ENCODE measurements at regions not wholly inside any gene's neighbourhood (a gene's known extent, or its start where the extent isn't known, plus 50 kb on each side); places are given as distances from the start of the nearest gene placed in this dataset.

- Histone ChIP-seq H3K36me3 (ENCODE audit: insufficient read depth) (no peaks in the 10 kb centered on the region), H3K4me1 (ENCODE audit: insufficient read depth) (no peaks in the 10 kb centered on the region), H4K20me1 (replicated peaks; ENCODE audit: insufficient read depth) (no peaks in the 10 kb centered on the region), H3K4me3 (no peak overlapping the region), H3K9me2 (ENCODE audit: insufficient read depth) (peaks cover 10% of the 10 kb centered on the region; the same call in 1 of the 2 replicates), H3F3A (replicated peaks; ENCODE audit: low read depth) (no peaks in the 10 kb centered on the region), H3K27ac (ENCODE audit: low read depth) (no peak overlapping the region), H3K4me2 (no peak overlapping the region), H2AFZ (no peak overlapping the region), H3K27me3 (ENCODE audit: insufficient read depth) (no peaks in the 10 kb centered on the region), H3K79me2 (replicated peaks; ENCODE audit: insufficient read depth) (no peaks in the 10 kb centered on the region)
- no peak for ATAC-seq
- no peak for TF ChIP-seq CTCF (conservative IDR thresholded peaks at IDR 0.05; ENCODE audit: low read depth in 2 of 2)
- TF ChIP-seq EZH2 (IDR thresholded peaks at IDR 0.05; ENCODE audit: low read depth, unreplicated experiment): no peak
- no peak for TF ChIP-seq NANOG (IDR thresholded peaks at IDR 0.05; ENCODE audit: borderline replicate concordance)
- TF ChIP-seq EZH2phosphoT487 (IDR thresholded peaks at IDR 0.05; ENCODE audit: unreplicated experiment): no peak
- no peak for TF ChIP-seq ZNF114 (CRISPR knock-in tag; IDR thresholded peaks at IDR 0.05)
- no peak for TF ChIP-seq STAT1 (IDR thresholded peaks at IDR 0.05; ENCODE audit: unreplicated experiment)
- no peak for TF ChIP-seq ZNF462 (CRISPR knock-in tag; IDR thresholded peaks at IDR 0.05)
- TF ChIP-seq JUNB (IDR thresholded peaks at IDR 0.05; ENCODE audit: unreplicated experiment): no peak
- no peak for TF ChIP-seq ETS1 (IDR thresholded peaks at IDR 0.05)
- TF ChIP-seq POLR2AphosphoS5 (IDR thresholded peaks at IDR 0.05; ENCODE audit: low read depth): no peak
- TF ChIP-seq, protein P1, sequence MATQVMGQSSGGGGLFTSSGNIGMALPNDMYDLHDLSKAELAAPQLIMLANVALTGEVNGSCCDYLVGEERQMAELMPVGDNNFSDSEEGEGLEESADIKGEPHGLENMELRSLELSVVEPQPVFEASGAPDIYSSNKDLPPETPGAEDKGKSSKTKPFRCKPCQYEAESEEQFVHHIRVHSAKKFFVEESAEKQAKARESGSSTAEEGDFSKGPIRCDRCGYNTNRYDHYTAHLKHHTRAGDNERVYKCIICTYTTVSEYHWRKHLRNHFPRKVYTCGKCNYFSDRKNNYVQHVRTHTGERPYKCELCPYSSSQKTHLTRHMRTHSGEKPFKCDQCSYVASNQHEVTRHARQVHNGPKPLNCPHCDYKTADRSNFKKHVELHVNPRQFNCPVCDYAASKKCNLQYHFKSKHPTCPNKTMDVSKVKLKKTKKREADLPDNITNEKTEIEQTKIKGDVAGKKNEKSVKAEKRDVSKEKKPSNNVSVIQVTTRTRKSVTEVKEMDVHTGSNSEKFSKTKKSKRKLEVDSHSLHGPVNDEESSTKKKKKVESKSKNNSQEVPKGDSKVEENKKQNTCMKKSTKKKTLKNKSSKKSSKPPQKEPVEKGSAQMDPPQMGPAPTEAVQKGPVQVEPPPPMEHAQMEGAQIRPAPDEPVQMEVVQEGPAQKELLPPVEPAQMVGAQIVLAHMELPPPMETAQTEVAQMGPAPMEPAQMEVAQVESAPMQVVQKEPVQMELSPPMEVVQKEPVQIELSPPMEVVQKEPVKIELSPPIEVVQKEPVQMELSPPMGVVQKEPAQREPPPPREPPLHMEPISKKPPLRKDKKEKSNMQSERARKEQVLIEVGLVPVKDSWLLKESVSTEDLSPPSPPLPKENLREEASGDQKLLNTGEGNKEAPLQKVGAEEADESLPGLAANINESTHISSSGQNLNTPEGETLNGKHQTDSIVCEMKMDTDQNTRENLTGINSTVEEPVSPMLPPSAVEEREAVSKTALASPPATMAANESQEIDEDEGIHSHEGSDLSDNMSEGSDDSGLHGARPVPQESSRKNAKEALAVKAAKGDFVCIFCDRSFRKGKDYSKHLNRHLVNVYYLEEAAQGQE (IDR thresholded peaks at IDR 0.05; ENCODE audit: unreplicated experiment): no peak
- no peak for TF ChIP-seq ZNF331 (CRISPR knock-in tag; IDR thresholded peaks at IDR 0.05; ENCODE audit: low read depth)
- Mint-ChIP-seq H3K9me3 (no peaks in the 10 kb centered on the region; the same call in 2 of the 3 replicates), H3K4me1 (no peaks in the 10 kb centered on the region), H3K4me3 (no peak overlapping the region), H3K36me3 (ENCODE audit: low read depth) (no peaks in the 10 kb centered on the region; the same call in 2 of the 3 replicates), H3K27me3 (ENCODE audit: insufficient read depth, low read depth, poor library complexity) (no peaks in the 10 kb centered on the region), H3K27ac (no peak overlapping the region)
- DNase-seq (ENCODE audit: low spot score): no peak
Measured at GRCh38 chr2:18464913-18465312, 95.5 kb downstream of the RDH14 start.
